Smooth muscle cell (in vitro differentiated cells): ENCODE measurements at regions not wholly inside any gene's neighbourhood (a gene's known extent, or its start where the extent isn't known, plus 50 kb on each side); places are given as distances from the start of the nearest gene placed in this dataset.

Source experiments
- DNase-seq: peaks from one replicate; lab custom pipeline; 2025; ENCODE audit not compliant: unreplicated experiment; lab: John Stamatoyannopoulos, UW
- H2AFZ ChIP-seq: fragments of 200-600 bp; sonication (generic); 2 replicates; pipeline ENCODE4 v1.6.0; 2016; ENCODE audit warnings: antibody characterized with exemption, low read depth, mild to moderate bottlenecking
- H3F3A ChIP-seq: fragments of 200-600 bp; sonication (generic); 2 replicates; pipeline ENCODE4 v1.6.0; 2017; ENCODE audit warnings: antibody characterized with exemption, low read depth
- H3K27ac ChIP-seq: fragments of 200-600 bp; sonication (generic); 2 replicates; pipeline ENCODE4 v1.5.1; 2016; ENCODE audit warnings: low read depth, mild to moderate bottlenecking
- H3K27me3 ChIP-seq: fragments of 200-600 bp; sonication (generic); 2 replicates; pipeline ENCODE4 v1.6.1; 2016; ENCODE audit warnings: low read depth, mild to moderate bottlenecking
- H3K36me3 ChIP-seq: fragments of 200-600 bp; sonication (generic); 2 replicates; pipeline ENCODE4 v1.5.1; 2016; ENCODE audit warnings: low read depth
- H3K4me1 ChIP-seq: fragments of 200-600 bp; sonication (generic); 2 replicates; pipeline ENCODE4 v1.5.1; 2016; ENCODE audit warnings: low read depth
- H3K4me2 ChIP-seq: fragments of 200-600 bp; sonication (generic); 2 replicates; pipeline ENCODE4 v1.6.0; 2016; ENCODE audit warnings: mild to moderate bottlenecking
- H3K4me3 ChIP-seq: fragments of 200-600 bp; sonication (generic); 2 replicates; pipeline ENCODE4 v1.5.1; 2016; ENCODE audit warnings: mild to moderate bottlenecking
- H3K79me2 ChIP-seq: fragments of 200-600 bp; sonication (generic); 2 replicates; pipeline ENCODE4 v1.6.0; 2016; ENCODE audit warnings: low read depth, mild to moderate bottlenecking
- H3K9ac ChIP-seq: fragments of 200-600 bp; sonication (generic); 2 replicates; pipeline ENCODE4 v1.6.0; 2016; ENCODE audit warnings: low read depth
- H3K9me3 ChIP-seq: fragments of 200-600 bp; sonication (generic); replicated peaks from 2 replicates; pipeline ENCODE4 v1.5.1; 2016; ENCODE audit warnings: low read depth
- H4K20me1 ChIP-seq: fragments of 200-600 bp; sonication (generic); 2 replicates; pipeline ENCODE4 v1.6.0; 2016; ENCODE audit warnings: low read depth
- CTCF ChIP-seq: fragments of 200-600 bp; sonication (generic); IDR thresholded peaks from 2 replicates; pipeline ENCODE4 v1.5.1; 2017; ENCODE audit warnings: borderline replicate concordance, mild to moderate bottlenecking, antibody characterized with exemption; ENCODE audit not compliant: insufficient read depth, poor library complexity, severe bottlenecking
- WGBS: methylation state at CpG from one replicate; pipeline ENCODE4 v1.1.7; 2016; ENCODE audit warnings: low lambda C conversion rate; 5-methylcytosine and 5-hydroxymethylcytosine counted together

DNA sequence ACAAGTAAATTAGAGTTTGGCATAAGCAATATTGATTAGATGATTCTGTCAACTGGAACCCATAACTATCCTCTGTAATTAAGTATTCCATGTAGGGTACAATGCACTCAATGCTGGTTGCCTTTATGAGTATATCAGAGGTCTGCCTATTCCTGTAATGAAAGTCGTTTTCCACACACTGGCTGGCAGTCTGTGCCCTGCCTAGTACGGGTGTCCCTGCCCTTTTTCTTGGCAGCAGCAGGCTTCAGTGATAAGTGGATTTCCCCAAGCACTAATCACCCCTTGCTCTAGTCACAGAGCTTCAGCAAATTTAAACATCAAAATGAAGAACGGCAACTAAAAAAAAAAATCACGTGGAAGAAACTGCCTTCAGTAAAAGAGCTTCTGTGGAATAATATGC lies 294.8 kb upstream of the STT3B start:
- WGBS, result 78% methylated on average over 4 of the region's 4 CpGs
- no peak for DNase-seq
- no peak overlapping the region for H3K27ac ChIP-seq
- H3K9ac ChIP-seq, result no peak overlapping the region
- H2AFZ ChIP-seq, result no peak overlapping the region
- H3K9me3 ChIP-seq, result no peaks in the 10 kb centered on the region
- H3K4me1 ChIP-seq, result no peaks in the 10 kb centered on the region
- no peak overlapping the region for H3K4me3 ChIP-seq
- no peaks in the 10 kb centered on the region for H3K79me2 ChIP-seq
- no peaks in the 10 kb centered on the region for H3F3A ChIP-seq
- TF ChIP-seq CTCF, result no peak
- H3K27me3 ChIP-seq, result no peaks in the 10 kb centered on the region
- H3K4me2 ChIP-seq, result no peak overlapping the region
- H4K20me1 ChIP-seq, result no peaks in the 10 kb centered on the region
- no peaks in the 10 kb centered on the region for H3K36me3 ChIP-seq

- WGBS, result 94% methylated on average over 5 of the region's 5 CpGs
- DNase-seq, result no peak
- no peak overlapping the region for H3K4me3 ChIP-seq
- H3K27me3 ChIP-seq, result no peaks in the 10 kb centered on the region
- no peak overlapping the region for H3K27ac ChIP-seq
- H4K20me1 ChIP-seq, result no peaks in the 10 kb centered on the region
- H3F3A ChIP-seq, result no peaks in the 10 kb centered on the region
- no peaks in the 10 kb centered on the region for H3K79me2 ChIP-seq
- H3K9ac ChIP-seq, result no peak overlapping the region
- no peaks in the 10 kb centered on the region for H3K36me3 ChIP-seq
- H2AFZ ChIP-seq, result no peak overlapping the region
- H3K9me3 ChIP-seq, result no peaks in the 10 kb centered on the region
- H3K4me1 ChIP-seq, result no peaks in the 10 kb centered on the region
- no peak for TF ChIP-seq CTCF
- H3K4me2 ChIP-seq, result no peak overlapping the region
These were observed 292.7 kb upstream of the STT3B start for GRCh38 chr3:31240013-31240412.

GRCh38 chr3:31240466-31240865 lies 292.3 kb upstream of the STT3B start:
- no peaks in the 10 kb centered on the region for H3K79me2 ChIP-seq
- H3K4me3 ChIP-seq, result no peak overlapping the region
- no peaks in the 10 kb centered on the region for H3F3A ChIP-seq
- H2AFZ ChIP-seq, result no peak overlapping the region
- DNase-seq, result no peak
- H4K20me1 ChIP-seq, result no peaks in the 10 kb centered on the region
- H3K27me3 ChIP-seq, result no peaks in the 10 kb centered on the region
- H3K4me2 ChIP-seq, result no peak overlapping the region
- no peak overlapping the region for H3K9ac ChIP-seq
- no peaks in the 10 kb centered on the region for H3K36me3 ChIP-seq
- no peak for TF ChIP-seq CTCF
- no peak overlapping the region for H3K27ac ChIP-seq
- H3K4me1 ChIP-seq, result no peaks in the 10 kb centered on the region
- no peaks in the 10 kb centered on the region for H3K9me3 ChIP-seq
- 50% methylated on average over 1 of the region's 1 CpG for WGBS

DNA sequence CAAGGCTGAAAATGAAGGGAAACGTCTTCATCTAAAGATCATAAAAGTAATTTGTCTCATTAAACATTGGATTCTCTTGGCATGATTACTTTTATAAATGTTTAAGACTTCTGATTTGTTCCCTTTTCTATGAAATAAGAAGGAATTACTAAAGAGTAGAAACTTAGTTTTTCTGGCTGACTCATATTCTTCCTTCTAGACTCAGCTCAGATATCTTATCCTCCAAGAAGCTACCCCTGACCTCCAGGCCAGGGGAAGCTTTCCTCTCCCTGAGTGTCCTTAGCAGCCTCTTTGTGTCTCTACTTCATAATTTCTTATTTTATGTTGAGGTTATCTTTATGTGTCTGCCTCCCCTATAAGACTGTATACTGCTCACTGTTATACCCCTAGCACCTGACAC lies 291.9 kb upstream of the STT3B start:
- Histone ChIP-seq H3K9me3 (no peaks in the 10 kb centered on the region), H3K36me3 (no peaks in the 10 kb centered on the region), H3K9ac (no peak overlapping the region), H4K20me1 (no peaks in the 10 kb centered on the region), H3F3A (no peaks in the 10 kb centered on the region), H3K27me3 (no peaks in the 10 kb centered on the region), H3K4me1 (no peaks in the 10 kb centered on the region), H3K27ac (no peak overlapping the region), H3K4me2 (no peak overlapping the region), H3K79me2 (no peaks in the 10 kb centered on the region), H3K4me3 (no peak overlapping the region), H2AFZ (no peak overlapping the region)
- no peak for TF ChIP-seq CTCF
- 92% methylated on average over 1 of the region's 1 CpG for WGBS
- no peak for DNase-seq
